NOMO-1 treated with dmso at 0.1 percent for 144 hours (cell line): ENCODE measurements at regions not wholly inside any gene's neighbourhood (a gene's known extent, or its start where the extent isn't known, plus 50 kb on each side); places are given as distances from the start of the nearest gene placed in this dataset.
"Not testable (repeated sequence)": the region's sequence is repeated elsewhere in the genome, so short reads cannot be mapped to it uniquely, and the experiment has no call there.

Source experiments
- DNase-seq: peaks from one replicate; lab custom pipeline; 2025; ENCODE audit not compliant: unreplicated experiment; lab: John Stamatoyannopoulos, UW

DNA sequence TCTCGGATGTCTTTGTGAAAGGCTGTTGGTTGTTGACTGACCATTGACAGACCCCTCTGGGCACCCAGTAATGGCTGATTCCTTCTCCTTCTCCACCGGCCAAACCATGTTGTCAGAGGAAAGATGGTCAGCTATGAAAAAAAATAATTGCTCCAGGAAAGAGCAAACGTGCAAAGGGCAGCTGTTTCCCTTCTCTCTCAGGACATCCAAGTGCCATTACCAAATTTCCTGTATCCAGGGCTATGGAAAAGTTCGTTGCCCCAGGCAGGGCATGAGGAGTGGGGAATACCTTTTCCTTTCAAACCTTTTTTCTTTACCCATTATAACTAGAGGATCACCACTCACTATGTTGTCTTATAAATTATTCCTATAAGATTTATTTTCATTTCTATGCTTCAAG lies 321.5 kb upstream of the HNRNPA3 start:
- DNase-seq = no peak

DNA sequence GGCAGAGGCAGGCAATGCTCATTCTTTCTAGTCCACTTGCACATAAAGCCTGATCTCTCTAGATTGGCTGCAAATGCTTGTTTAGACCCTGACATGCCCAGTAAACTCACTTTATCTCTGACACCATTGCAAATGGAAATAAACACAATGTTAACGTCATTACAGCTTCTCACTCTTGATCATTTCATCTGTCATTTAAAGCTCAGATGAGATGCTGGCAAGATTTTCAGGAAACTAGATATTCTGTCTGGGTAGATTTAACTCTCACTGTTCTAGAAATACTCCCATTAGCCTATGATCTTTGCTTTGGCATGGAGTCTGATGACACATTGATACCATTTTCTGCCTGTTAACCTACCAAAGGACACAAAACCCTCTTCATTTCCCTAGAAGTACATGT lies 320.7 kb upstream of the HNRNPA3 start:
- no peak for DNase-seq

DNA sequence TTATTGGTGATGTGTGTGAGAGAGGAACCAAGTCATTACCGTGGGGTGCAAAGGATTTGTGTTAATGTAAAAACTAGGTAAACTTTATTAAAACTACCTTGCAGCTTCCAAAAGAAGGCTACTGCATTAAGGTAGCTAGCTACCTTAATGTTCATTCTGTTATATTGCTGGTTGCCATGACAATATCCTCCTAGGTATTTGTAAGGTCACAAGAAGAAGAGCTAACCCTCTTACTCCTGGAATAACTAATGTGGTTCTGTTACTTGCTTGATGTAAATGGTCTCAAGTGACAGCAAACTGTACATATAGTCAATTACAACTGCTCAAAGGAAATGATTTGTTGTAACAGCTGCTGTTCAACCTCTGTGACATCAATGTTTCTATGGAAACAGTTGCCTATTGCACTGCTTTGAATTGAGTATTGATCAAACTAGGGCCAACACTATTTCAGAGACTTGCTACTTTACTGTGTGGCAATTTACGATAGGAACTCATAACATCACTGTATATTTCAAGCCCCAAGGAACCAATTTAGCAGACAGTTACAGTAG lies 319.8 kb upstream of the HNRNPA3 start:
- DNase-seq = no peak

DNA sequence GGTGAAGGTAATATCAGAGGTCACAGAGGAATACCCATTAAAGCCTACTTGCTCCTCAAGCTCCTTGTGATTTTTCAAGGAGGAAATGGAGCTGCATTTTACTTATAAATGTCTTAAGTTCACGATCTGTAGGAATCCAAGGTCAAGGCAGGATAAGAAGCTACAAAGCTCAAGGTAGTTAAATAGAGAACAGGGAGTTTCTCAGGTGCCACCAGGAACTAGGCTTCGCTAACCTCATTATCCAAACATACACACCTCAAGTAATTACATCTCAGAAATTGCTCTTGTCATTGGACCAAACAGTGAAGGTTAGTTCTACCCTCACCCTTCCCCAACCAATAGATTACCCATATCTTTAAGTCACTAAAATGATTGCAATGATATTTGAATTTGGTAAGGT lies 317.4 kb upstream of the HNRNPA3 start:
- DNase-seq = no peak

DNA sequence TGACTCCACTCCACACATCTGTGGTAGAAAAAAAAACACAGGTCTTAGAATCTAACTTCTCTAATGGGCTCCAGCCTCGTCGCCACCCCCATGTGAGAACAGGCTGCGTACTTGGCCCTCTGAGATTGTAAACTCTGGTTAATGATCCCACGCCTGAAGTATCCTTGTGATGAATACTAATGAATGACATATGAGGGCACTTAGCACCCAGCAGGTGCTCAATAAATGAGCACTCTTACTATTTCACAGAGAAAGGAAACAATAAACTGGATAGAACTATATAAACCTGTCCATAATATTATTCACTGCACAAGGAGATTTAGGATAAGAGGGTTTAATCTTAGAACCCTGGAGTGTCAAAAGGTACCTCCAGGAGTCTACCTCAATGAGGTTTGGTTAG lies 310.1 kb upstream of the HNRNPA3 start:
- no peak for DNase-seq

DNA sequence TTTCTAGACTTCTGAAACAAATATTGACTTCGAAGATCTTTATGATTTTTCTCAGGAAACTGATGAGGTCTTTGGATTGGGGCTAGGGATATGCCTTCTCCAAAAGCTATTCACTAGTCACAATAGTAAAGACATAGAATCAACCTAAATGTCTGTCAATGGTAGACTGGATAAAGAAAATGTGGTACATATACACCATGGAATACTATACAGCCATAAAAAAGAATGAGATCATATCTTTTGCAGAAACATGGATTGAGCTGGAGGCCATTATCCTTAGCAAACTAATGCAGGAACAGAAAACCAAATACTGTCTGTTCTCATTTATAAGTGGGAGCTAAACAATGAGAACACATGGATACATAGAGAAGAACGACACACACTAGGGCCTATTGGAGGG lies 308.5 kb upstream of the HNRNPA3 start:
- not testable (repeated sequence) for DNase-seq

DNA sequence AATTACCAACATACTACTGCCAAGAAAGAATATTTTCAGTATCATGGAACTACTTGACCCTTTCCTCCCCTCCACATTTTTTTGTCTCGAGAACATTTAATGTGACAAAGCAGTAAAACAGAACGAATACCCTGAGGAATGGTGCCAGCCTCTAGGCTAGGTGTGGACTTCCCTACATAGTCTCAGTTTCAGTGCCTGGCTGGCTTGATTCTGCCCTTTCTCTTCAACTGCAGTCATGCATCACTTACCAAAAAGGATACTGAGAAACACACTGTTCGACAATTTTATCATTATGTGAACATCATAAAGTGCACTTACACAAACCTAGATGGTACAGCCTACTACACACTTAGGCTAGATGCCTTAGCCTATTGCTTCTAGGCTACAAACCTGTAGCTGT lies 305.3 kb upstream of the HNRNPA3 start:
- no peak for DNase-seq

DNA sequence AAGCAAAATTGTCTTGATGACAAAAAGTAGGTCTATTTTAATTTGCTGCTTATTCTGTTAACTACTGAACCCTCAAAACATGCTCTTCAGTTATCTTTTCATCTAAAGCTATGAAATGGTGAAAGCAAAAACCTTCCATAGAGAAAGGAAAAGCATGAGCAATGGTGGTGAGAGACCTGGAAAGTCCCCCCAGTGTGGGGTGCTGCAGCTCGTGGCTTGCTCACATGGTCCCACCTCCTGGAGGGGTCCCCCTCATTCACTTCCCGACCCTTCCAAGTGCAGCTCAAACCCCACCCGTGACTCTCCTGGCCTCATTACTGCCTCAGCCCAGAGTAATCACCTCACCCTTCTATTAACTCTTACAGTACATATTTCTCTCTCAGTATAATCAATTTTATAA lies 301.8 kb upstream of the HNRNPA3 start:
- no peak for DNase-seq

DNA sequence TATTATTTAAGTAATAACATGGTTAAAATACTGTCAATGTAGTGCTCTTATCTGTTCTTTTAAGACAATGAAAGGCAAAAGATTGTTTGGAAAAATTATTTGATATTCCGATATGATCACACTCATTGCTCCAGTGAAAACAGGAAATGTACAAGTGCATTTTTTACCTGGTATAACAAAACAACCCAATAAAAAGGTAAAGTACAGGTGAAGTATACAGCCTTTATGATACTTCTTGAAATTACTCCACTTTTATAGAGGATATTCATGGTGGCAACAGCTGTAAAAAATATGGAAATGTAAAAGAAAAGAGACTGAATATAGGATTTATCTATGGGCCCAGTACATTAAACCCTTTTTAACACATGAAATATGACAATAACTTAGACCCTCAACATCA lies 298.6 kb upstream of the HNRNPA3 start:
- DNase-seq = no peak

DNA sequence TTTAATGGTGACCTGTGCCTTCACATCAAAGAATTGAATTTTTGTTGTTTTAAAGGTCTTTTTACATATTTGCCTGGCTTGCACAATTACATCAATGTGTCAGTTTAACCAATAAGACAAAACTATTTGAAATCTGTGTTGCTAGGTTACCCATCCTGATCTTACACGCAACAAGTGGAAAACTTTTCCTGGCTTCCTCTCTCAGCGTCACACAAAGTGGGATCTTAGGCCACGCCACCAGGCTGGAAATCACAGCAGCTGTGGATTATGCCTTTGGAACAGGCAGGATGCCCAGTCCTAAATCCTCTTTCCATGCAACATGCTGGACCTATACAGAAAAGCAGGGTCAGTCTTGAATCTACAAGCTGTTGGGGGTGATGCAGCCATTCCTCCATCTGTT lies 298.2 kb upstream of the HNRNPA3 start:
- no peak for DNase-seq

DNA sequence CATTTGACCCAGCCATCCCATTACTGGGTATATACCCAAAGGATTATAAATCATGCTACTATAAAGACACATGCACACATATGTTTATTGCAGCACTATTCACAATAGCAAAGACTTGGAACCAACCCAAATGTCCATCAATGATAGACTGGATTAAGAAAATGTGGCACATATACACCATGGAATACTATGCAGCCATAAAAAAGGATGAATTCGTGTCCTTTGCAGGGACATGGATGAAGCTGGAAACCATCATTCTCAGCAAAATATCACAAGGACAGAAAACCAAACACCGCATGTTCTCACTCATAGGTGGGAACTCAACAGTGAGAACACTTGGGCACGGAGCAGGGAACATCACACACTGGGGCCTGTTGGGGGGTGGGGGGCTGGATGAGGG lies 290.0 kb upstream of the HNRNPA3 start:
- not testable (repeated sequence) for DNase-seq

DNA sequence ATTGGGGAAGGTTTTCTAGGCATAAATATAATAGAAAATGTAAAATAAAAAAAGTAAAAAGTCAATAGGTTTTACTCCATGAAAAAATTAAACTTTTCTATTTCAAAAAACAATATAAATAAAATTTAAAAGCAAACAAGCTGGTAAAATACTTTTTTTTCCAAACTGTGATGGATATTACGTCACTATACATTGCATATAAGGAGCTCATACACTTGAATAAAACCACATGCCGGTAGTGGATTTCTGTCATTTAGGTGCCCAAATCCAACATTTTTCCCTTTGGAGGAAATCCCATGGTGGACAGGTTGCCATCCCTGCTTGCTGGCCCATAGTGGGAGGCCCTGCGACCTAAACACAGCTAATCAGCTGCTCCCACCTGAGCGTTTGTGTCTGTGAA lies 289.4 kb upstream of the HNRNPA3 start:
- DNase-seq = no peak

DNA sequence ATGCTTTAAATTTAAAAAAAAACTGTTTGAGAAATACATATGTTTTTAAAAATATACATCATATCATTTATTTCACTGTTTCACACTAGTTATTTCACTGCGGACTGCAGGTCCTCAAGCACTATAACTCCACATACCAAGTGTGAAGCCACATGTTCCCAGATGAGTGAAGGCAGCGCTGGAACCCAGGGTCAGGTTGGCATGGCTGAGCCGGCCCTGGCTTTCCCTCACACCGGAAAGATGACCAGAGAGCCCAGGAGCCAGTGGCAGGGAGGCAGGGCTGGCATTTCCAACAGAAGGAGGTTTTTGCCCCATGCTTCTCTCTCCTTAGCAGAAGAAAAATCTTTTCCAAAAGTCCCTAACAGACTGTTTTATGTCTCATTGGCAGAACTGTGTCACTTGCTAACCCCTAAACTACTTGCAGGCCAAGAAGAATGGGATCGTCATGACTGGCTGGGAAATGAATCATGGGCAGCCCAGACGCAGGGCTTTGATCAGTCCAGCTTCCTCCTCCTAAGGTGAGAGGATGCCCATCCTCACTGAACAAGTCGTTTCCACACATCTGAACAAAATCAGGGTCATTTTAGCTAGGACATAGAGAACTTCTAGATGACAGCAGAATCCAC lies 287.6 kb upstream of the HNRNPA3 start:
- no peak for DNase-seq

DNA sequence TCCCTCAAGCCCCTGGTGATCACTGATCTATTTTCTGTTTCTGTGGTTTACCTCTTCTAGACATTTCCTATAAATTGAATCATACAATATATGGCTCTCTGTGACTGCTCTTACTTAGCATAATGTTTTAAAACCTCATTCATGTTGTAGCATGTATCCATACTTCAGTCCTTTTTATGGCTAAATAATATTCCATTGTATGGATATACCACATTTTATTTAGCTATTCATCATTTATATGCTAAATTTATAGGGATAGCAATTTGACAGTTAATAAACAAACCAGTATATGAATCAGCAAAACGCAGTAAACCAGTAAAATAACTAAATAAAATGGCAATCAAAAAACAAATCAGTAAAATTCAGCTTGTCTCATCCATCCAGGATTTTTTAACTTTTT lies 286.1 kb upstream of the HNRNPA3 start:
- no peak for DNase-seq

DNA sequence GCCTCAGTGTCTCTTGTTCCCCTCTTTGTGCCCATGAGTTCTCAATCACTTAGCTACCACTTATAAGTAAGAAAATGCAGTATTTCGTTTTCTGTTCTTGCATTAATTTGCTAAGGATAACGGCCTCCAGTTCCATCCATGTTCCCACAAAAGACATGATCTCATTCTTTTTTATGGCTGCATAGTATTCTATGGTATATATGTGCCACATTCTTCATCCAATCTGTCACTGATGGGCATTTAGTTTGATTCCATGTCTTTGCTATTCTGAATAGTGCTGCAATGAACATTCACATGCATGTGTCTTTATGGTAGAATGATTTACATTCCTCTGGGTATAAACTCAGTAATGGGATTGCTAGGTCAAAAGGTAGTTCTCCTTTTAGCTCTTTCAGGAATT lies 283.2 kb upstream of the HNRNPA3 start:
- not testable (repeated sequence) for DNase-seq

DNA sequence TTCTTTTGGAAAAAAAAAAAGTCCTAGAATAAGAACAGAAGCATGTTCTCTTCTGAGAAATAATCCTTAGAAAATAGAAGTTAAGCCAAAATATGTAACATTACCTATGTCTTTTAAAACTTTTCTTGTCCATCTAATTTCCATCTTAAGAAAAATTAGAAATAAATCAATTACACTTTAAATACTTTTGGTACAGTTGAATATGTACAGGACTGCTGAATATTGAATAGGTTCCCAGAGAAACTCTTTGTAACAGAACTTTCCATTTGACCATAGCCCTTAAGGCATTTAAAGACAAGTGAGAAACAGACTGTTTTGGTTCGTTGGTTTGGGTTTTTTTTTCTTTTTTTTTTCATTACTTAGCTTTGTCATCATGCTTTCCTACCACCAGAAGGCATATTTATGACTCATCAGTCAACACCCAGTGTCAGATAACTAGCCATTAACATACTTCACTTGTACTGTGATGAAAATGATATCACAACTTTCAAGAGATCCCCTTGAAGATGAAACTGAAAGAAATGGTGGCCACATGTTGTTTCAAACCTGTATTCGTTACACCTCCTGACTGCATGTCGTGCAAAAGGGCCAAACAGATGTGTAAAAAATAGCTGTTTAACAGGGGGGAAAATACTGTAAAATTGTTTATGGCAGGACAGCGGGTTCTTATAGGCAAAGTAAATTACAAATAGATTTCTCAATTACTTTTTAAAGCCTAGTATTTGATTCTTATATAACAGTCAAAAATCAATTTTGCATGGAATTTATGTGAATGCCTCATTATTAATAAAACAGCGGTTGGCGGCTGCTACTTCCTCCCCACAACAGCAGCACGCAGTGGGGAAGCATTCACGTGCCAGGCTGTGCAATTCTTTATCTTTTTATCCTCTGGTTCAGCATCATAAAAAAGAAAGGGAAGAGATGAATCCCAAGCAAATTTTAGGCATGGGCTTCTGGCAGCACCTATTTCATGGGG lies 280.7 kb upstream of the HNRNPA3 start:
- DNase-seq = no peak

DNA sequence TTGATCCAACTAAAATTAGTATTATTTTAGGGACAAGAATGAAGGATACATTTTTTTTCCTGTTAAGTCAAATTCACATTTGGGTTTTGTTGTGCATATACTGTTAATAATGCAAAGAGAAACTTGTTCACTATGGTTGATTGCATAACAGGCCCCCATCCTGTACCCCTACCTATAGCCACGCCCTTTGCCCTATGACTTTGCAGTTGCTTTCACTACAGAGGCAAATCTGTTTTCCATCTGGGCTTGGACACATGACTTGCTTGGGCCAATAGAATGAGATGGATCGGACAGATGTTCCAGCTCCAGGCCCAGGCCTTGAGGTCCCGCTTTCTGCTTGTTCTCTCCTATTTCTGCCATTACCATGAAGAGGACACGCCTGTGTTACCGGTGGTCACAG lies 278.5 kb upstream of the HNRNPA3 start:
- no peak for DNase-seq

DNA sequence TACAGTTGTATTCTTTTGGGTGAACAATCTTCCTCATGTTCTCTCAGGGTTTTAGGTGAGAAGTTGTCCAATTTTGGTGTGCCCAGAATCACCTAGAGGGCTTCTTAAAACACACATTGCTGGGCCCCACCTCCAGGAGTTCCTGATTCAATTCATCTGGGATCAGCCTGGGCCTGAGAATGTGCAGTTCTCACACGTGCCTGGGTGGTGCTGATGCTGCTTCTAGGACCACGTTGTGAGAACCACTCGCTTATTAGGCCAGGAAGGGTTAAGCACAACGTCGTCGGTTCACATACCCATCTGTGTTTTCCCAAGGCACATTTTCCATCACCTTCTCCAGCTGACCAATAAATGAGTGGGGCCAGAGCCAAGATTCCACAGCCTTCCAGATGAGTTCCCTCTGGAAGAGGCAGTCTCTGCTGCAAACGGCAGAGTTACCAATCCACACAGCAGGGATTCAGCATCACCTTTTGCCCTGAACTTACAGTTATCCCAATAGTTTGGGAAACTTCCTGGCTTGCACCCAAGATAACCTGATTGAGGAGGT lies 277.7 kb upstream of the HNRNPA3 start:
- no peak for DNase-seq

DNA sequence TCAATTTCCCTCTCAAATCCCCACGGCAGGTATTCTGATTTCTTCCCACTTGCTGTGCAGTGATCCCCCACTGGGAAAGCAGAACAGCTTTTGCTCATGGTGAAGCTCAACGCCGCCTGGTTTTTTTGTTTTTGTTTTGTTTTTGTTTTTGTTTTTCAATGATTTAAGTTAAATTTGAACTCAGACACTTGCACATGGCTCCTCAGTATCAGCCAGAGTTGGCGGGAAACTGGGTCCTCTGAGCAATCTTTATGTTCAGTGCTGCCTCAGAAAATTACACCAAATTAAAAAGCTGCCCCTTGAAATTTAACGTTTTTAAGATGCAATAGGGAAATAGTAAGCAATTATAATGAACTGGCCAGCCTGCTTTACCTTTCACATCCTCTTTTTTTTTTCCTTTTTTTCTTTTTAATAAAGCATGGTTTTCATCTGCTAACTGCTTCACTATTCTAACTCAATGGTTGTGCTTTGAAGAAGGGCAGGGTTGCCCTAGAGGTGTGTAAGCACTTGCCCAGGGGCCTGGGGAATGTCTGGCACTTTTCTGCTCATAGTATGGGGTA lies 277.0 kb upstream of the HNRNPA3 start:
- DNase-seq = peak; percentile 41

DNA sequence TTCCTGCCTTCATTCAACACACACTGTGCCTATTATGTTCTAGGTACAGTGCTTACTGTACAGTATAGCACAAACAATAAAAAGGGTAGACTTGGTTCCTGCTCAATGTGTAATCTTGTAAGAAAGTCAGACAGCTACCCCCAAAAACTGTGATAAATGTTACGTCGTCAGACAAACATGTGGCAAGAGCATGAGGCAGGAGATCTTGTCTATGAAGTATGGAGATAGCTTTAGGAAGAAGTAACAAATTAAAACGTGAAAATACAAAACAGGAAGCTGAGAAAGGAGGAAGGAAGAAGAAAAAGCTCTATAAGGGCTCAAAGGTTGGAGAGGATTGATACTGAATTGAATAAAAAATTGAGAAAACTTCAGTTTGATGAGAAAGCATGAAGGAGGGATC lies 276.2 kb upstream of the HNRNPA3 start:
- peak; percentile 58 for DNase-seq

DNA sequence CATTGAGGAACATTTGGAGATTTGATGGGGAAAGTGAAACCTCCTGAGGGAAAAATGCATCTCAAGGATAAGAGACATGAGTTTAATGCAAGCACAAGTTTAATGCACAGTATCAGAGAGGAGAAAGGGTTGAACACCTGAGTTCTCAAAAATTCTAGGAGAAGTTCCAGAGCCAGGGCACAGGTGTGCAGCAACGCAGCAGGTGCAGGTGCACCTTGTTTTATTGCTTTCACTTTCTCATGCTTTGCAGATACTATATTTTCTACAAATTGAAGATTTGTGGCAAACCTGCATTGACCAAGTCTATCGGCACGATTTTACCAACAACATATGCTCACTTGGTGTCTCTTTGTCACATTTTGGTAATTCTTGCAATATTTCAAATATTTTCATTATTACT lies 267.6 kb upstream of the HNRNPA3 start:
- no peak for DNase-seq

DNA sequence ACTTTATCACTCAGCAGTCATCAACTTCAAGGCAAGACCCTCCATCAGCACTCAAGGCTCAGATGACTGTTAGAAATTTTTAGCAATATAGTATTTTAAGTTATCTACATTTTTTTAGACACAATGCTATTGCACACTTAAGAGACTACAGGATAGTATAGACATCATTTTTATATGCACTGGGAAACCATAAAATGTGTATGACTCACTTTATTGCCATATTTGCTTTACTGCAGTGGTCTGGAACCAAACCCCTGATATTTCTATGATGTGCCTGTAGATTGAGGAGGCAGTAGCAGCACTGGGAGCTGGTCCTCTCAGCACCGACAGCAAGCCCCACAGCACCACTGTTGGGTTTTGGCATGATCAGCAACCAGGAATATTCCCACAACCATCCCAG lies 264.8 kb upstream of the HNRNPA3 start:
- no peak for DNase-seq
